HepG2 (cell line): ENCODE measurements at regions not wholly inside any gene's neighbourhood (a gene's known extent, or its start where the extent isn't known, plus 50 kb on each side); places are given as distances from the start of the nearest gene placed in this dataset.

Experiments
- ATAC-seq: fragments of 200-7000 bp; cut with Tn5 transposase; 3 replicates; pipeline ENCODE4 v1.9.1; 2020; ENCODE audit warnings: mild to moderate bottlenecking, moderate library complexity
- BruUV-seq: library from RNA; stranded (reverse); fragments of 400-500 nt; replicated peaks from 2 replicates; lab custom pipeline; 2021; lab: Mats Ljungman, UMichigan
- CTCF ChIA-PET: fragments of 300-600 bp; formaldehyde crosslinking; extraction: SDS; loops from one replicate; lab custom pipeline; 2021; ENCODE audit warnings: low total read pairs, inconsistent platforms, low intra/inter-chr PET ratio; lab: Yijun Ruan, JAX
- POLR2A ChIA-PET: fragments of 350-600 bp; sonication (Branson Sonifier 250); formaldehyde crosslinking; loops from one replicate; lab custom pipeline; 2020; ENCODE audit warnings: antibody characterized with exemption, inconsistent platforms; lab: Yijun Ruan, JAX
- DNase-seq: peaks from one replicate; pipeline ENCODE4 v3.0.0-alpha.2; 2015; ENCODE audit warnings: low spot score
- FAIRE-seq: peaks from 3 replicates; lab custom pipeline; 2011; peaks lifted over from hg19 to GRCh38; lab: Jason Lieb, UNC
- H2AFZ ChIP-seq: one replicate; pipeline ENCODE4 v1.6.1; 2011; ENCODE audit warnings: low read length, inconsistent platforms
- H3K27ac ChIP-seq: fragments of 300-600 bp; 3 replicates; pipeline ENCODE4 v1.8.0; 2011; ENCODE audit warnings: mixed run types, mild to moderate bottlenecking, mixed read lengths, low read length, inconsistent platforms; ENCODE audit not compliant: insufficient read depth; ENCODE audit errors: extremely low read length
- H3K27me3 ChIP-seq, 2 experiments: fragments of 200-600 bp in 1 of 2; 2 replicates in 1 of 2; 3 replicates in 1 of 2; pipeline versions ENCODE4 v1.6.0 to v1.8.0; 2011; ENCODE audit warnings: low read length in 2 of 2, mild to moderate bottlenecking in 2 of 2, moderate library complexity in 2 of 2, inconsistent platforms in 1 of 2; ENCODE audit not compliant: insufficient read depth in 2 of 2, control insufficient read depth in 1 of 2
- H3K36me3 ChIP-seq, 2 experiments: fragments of 200-600 bp in 1 of 2; replicated peaks in 1 of 2; 2 replicates in 1 of 2; 3 replicates in 1 of 2; pipeline versions ENCODE4 v1.5.1 to v1.8.0; 2011; ENCODE audit warnings: low read length in 2 of 2, inconsistent platforms in 1 of 2; ENCODE audit not compliant: insufficient read depth in 2 of 2, control insufficient read depth in 1 of 2
- H3K4me1 ChIP-seq: 2 replicates; pipeline ENCODE4 v1.5.1; 2012; ENCODE audit warnings: low read length, inconsistent platforms; ENCODE audit not compliant: insufficient read depth
- H3K4me2 ChIP-seq: 2 replicates; pipeline ENCODE4 v1.6.0; 2011; ENCODE audit warnings: low read depth, low read length, inconsistent platforms
- H3K4me3 ChIP-seq, 3 experiments: fragments of 200-600 bp in 1 of 3; sonication (generic), shearing (Covaris generic) in 1 of 3; replicated peaks in 1 of 3; 2 replicates each; pipeline ENCODE4 v1.5.1; 2011 to 2016; ENCODE audit warnings: low read length in 3 of 3, inconsistent platforms in 2 of 3, low read depth in 2 of 3, mild to moderate bottlenecking in 2 of 3, control low read depth in 1 of 3, mixed read lengths in 1 of 3; ENCODE audit not compliant: insufficient read depth in 1 of 3
- H3K79me2 ChIP-seq: one replicate; pipeline ENCODE4 v1.6.1; 2011; ENCODE audit warnings: low read length, inconsistent platforms; ENCODE audit not compliant: insufficient read depth
- H3K9ac ChIP-seq: 2 replicates; pipeline ENCODE4 v1.6.0; 2011; ENCODE audit warnings: mild to moderate bottlenecking, low read depth, low read length, inconsistent platforms; ENCODE audit not compliant: insufficient read depth
- H3K9me3 ChIP-seq: 2 replicates; pipeline ENCODE4 v1.5.1; 2012; ENCODE audit warnings: mild to moderate bottlenecking, low read length
- H4K20me1 ChIP-seq: 2 replicates; pipeline ENCODE4 v1.6.0; 2011; ENCODE audit warnings: inconsistent platforms, mild to moderate bottlenecking, low read length, moderate library complexity; ENCODE audit not compliant: insufficient read depth
- CBX5 ChIP-seq: sonication (generic); formaldehyde crosslinking; IDR thresholded peaks from 2 replicates; pipeline ENCODE4 v1.4.0; 2020; ENCODE audit warnings: missing genetic modification reagents, borderline replicate concordance
- DDIT3 ChIP-seq: sonication (generic); formaldehyde crosslinking; IDR thresholded peaks from 2 replicates; pipeline ENCODE4 v1.4.0; 2020; ENCODE audit warnings: mild to moderate bottlenecking, missing genetic modification reagents
- DPF2 ChIP-seq: sonication (generic); formaldehyde crosslinking; IDR thresholded peaks from 2 replicates; pipeline ENCODE4 v1.4.0; 2020; ENCODE audit warnings: mild to moderate bottlenecking, low read depth, missing genetic modification reagents, borderline replicate concordance
- ERF ChIP-seq: IDR thresholded peaks from 2 replicates; pipeline ENCODE4 v1.6.1; 2018; ENCODE audit warnings: missing biosample characterization, missing genetic modification reagents
- PHF21A ChIP-seq: sonication (generic); formaldehyde crosslinking; IDR thresholded peaks from 2 replicates; pipeline ENCODE4 v1.5.0; 2020; ENCODE audit warnings: mild to moderate bottlenecking, missing genetic modification reagents
- TCF12 ChIP-seq, 2 experiments: fragments of 450-650 bp in 1 of 2; sonication (generic) in 1 of 2; formaldehyde crosslinking in 1 of 2; IDR thresholded peaks; 2 replicates each; pipeline versions ENCODE4 v1.6.1 to v1.8.0; 2017 to 2022; ENCODE audit warnings: antibody characterized with exemption in 1 of 2, mild to moderate bottlenecking in 1 of 2, missing genetic modification reagents in 1 of 2, moderate library complexity in 1 of 2
- ZBTB25 ChIP-seq: IDR thresholded peaks from 2 replicates; pipeline ENCODE4 v1.6.1; 2018; ENCODE audit warnings: missing genetic modification reagents
- ZHX1 ChIP-seq: sonication (generic); formaldehyde crosslinking; IDR thresholded peaks from 2 replicates; pipeline ENCODE4 v1.8.1; 2022; ENCODE audit warnings: low read depth, mild to moderate bottlenecking, missing genetic modification reagents
- ZNF598 ChIP-seq: sonication (generic); formaldehyde crosslinking; IDR thresholded peaks from 2 replicates; pipeline ENCODE4 v1.5.1; 2020; ENCODE audit warnings: mild to moderate bottlenecking, missing genetic modification reagents, borderline replicate concordance
- ZNF737 ChIP-seq: sonication (generic); formaldehyde crosslinking; IDR thresholded peaks from 2 replicates; pipeline ENCODE4 v1.5.0; 2020; ENCODE audit warnings: missing genetic modification reagents, mild to moderate bottlenecking, borderline replicate concordance
- ZSCAN21 ChIP-seq: sonication (generic); formaldehyde crosslinking; IDR thresholded peaks from 2 replicates; pipeline ENCODE4 v1.8.0; 2022; ENCODE audit warnings: mild to moderate bottlenecking, missing genetic modification reagents, moderate library complexity, borderline replicate concordance
- ZSCAN22 ChIP-seq: sonication (generic); formaldehyde crosslinking; IDR thresholded peaks from 2 replicates; pipeline ENCODE4 v1.4.0; 2020; ENCODE audit warnings: mild to moderate bottlenecking, missing genetic modification reagents
- WGBS: methylation state at CpG from one replicate; pipeline ENCODE4 v1.1.6; 2017; ENCODE audit warnings: low lambda C conversion rate; 5-methylcytosine and 5-hydroxymethylcytosine counted together
- in situ Hi-C: cut with HindIII; loops from 2 replicates; pipeline ENCODE4 v1.10.0; 2017; ENCODE audit warnings: low pct_unique_long_range_greater_than_20kb; ENCODE audit not compliant: extremely low pct_ligation_motif_present
- intact Hi-C: fragments of 100-400 bp; cut with micrococcal nuclease; formaldehyde crosslinking; loops from one replicate; pipeline ENCODE4 v1.10.0; 2022; ENCODE audit not compliant: unreplicated experiment
- TF ChIP-seq, protein P1 (sequence below): sonication (generic); formaldehyde crosslinking; conservative IDR thresholded peaks from 2 replicates; pipeline ENCODE4 v1.4.0; 2020; ENCODE audit warnings: missing genetic modification reagents
- TF ChIP-seq, protein P2 (sequence below): sonication (generic); formaldehyde crosslinking; IDR thresholded peaks from 2 replicates; pipeline ENCODE4 v1.4.0; 2020; ENCODE audit warnings: mild to moderate bottlenecking, missing genetic modification reagents

DNA sequence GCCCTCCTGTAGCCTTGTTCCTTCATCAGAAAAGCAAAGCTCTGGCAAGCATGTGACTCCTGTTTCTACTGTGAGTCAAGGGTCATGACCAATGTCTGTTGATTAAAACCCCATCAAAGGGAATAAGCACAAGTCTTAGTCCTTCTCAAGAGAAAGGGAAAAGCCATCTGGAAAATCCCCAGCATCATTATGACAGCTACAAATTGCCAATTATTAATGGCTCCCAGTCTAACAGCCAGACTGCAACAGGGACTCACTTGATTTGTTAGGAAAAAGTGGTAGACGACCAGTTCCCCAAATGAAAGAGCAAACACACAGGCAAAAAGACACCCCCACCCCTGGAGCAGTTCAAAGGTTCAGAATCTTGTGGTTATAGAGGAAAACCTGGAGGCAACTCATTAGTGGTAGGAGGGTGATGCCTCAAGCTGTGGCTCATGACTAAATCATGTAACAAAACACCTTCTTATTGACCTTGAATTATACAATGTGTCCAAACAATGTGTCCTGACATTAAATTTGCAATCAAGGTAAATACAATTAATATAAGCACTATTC lies 315.7 kb downstream of the HNRNPD start:
- H3K9me3 ChIP-seq, result no peaks in the 10 kb centered on the region
- BruUV-seq, result no TSS peak
- ChIA-PET CTCF (no interaction called here), POLR2A (no interaction called here)
- H3K79me2 ChIP-seq, result no peaks in the 10 kb centered on the region
- no peak overlapping the region for H3K9ac ChIP-seq
- H3K27ac ChIP-seq, result no peak overlapping the region
- H2AFZ ChIP-seq, result no peak overlapping the region
- no peak for ATAC-seq
- no peaks in the 10 kb centered on the region for H3K36me3 ChIP-seq
- no peaks in the 10 kb centered on the region for H3K4me1 ChIP-seq
- H3K27me3 ChIP-seq, result no peaks in the 10 kb centered on the region
- WGBS, result 33% methylated on average over 1 of the region's 1 CpG
- H3K4me2 ChIP-seq, result no peak overlapping the region
- in situ Hi-C loops (no loop called here), intact Hi-C loops (no loop called here)
- no peak for DNase-seq
- FAIRE-seq, result no peak
- no peaks in the 10 kb centered on the region for H4K20me1 ChIP-seq
- no peak overlapping the region for H3K4me3 ChIP-seq
- TF ChIP-seq ZBTB25 (CRISPR knock-in tag), result no peak
- TF ChIP-seq, protein P1, sequence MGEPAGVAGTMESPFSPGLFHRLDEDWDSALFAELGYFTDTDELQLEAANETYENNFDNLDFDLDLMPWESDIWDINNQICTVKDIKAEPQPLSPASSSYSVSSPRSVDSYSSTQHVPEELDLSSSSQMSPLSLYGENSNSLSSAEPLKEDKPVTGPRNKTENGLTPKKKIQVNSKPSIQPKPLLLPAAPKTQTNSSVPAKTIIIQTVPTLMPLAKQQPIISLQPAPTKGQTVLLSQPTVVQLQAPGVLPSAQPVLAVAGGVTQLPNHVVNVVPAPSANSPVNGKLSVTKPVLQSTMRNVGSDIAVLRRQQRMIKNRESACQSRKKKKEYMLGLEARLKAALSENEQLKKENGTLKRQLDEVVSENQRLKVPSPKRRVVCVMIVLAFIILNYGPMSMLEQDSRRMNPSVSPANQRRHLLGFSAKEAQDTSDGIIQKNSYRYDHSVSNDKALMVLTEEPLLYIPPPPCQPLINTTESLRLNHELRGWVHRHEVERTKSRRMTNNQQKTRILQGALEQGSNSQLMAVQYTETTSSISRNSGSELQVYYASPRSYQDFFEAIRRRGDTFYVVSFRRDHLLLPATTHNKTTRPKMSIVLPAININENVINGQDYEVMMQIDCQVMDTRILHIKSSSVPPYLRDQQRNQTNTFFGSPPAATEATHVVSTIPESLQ (CRISPR knock-in tag), result no peak
- no peak for TF ChIP-seq ZNF737 (CRISPR knock-in tag)
- TF ChIP-seq, protein P2, sequence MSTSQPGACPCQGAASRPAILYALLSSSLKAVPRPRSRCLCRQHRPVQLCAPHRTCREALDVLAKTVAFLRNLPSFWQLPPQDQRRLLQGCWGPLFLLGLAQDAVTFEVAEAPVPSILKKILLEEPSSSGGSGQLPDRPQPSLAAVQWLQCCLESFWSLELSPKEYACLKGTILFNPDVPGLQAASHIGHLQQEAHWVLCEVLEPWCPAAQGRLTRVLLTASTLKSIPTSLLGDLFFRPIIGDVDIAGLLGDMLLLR, result no peak
- TF ChIP-seq CBX5 (CRISPR knock-in tag), result no peak
- no peak for TF ChIP-seq DPF2 (CRISPR knock-in tag)
- no peak for TF ChIP-seq PHF21A (CRISPR knock-in tag)
- TF ChIP-seq TCF12 (IDR thresholded peaks at IDR 0.05), result no peak
- no peak for TF ChIP-seq TCF12 (CRISPR knock-in tag; IDR thresholded peaks at IDR 0.05)
- no peak for TF ChIP-seq ERF
- TF ChIP-seq DDIT3 (CRISPR knock-in tag), result no peak
- TF ChIP-seq ZNF598 (CRISPR knock-in tag), result no peak
- no peak for TF ChIP-seq ZHX1 (CRISPR knock-in tag)
- no peak for TF ChIP-seq ZSCAN22 (CRISPR knock-in tag)
- TF ChIP-seq ZSCAN21 (CRISPR knock-in tag), result no peak
